Right hindlimb (tissue), 1 donor: ENCODE measurements at regions not wholly inside any gene's neighbourhood (a gene's known extent, or its start where the extent isn't known, plus 50 kb on each side); places are given as distances from the start of the nearest gene placed in this dataset.
A peak's percentile ranks its signal among the peaks of the same experiment; 100 is the strongest.
"Not testable (repeated sequence)": the region's sequence is repeated elsewhere in the genome, so short reads cannot be mapped to it uniquely, and the experiment has no call there.

ENCODE experiments used
- DNase-seq: peaks from one replicate; pipeline ENCODE4 v3.0.0-alpha.2; 2018

GRCh38 chr5:147084702-147085101 is 150.1 kb upstream of the STK32A start:
- no peak for DNase-seq

GRCh38 chr5:147085409-147085808 is 149.4 kb upstream of the STK32A start:
- DNase-seq, result no peak

- DNase-seq, result no peak
Observed at GRCh38 chr5:147092044-147092443, 142.8 kb upstream of the STK32A start.

GRCh38 chr5:147093138-147093537 is 141.7 kb upstream of the STK32A start:
- no peak for DNase-seq

- no peak for DNase-seq
Observed at GRCh38 chr5:147095740-147096139, 139.1 kb upstream of the STK32A start.

- DNase-seq, result peak; percentile 54
Observed at GRCh38 chr5:147098233-147098790, 136.5 kb upstream of the STK32A start.

GRCh38 chr5:147101659-147102369 is 133.0 kb upstream of the STK32A start:
- no peak for DNase-seq

- no peak for DNase-seq
Observed at GRCh38 chr5:147112899-147113298, 121.9 kb upstream of the STK32A start.

GRCh38 chr5:147113967-147114366 is 120.9 kb upstream of the STK32A start:
- no peak for DNase-seq

GRCh38 chr5:147139759-147140158 is 95.1 kb upstream of the STK32A start:
- DNase-seq, result not testable (repeated sequence)

- no peak for DNase-seq
Observed at GRCh38 chr5:147140558-147140957, 94.3 kb upstream of the STK32A start.

GRCh38 chr5:147141580-147141979 is 93.2 kb upstream of the STK32A start:
- not testable (repeated sequence) for DNase-seq

- DNase-seq, result no peak
Observed at GRCh38 chr5:147143215-147143614, 91.6 kb upstream of the STK32A start.

GRCh38 chr5:147145328-147145727 is 89.5 kb upstream of the STK32A start:
- DNase-seq, result no peak

- no peak for DNase-seq
Observed at GRCh38 chr5:147148715-147149114, 86.1 kb upstream of the STK32A start.

- no peak for DNase-seq
Observed at GRCh38 chr5:147152086-147152485, 82.7 kb upstream of the STK32A start.

- no peak for DNase-seq
Observed at GRCh38 chr5:147154809-147155208, 80.0 kb upstream of the STK32A start.

GRCh38 chr5:147156012-147156411 is 78.8 kb upstream of the STK32A start:
- DNase-seq, result peak; percentile 21

- DNase-seq, result peak; percentile 46
Observed at GRCh38 chr5:147160902-147161700, 73.7 kb upstream of the STK32A start.

GRCh38 chr5:147162740-147163139 is 72.1 kb upstream of the STK32A start:
- no peak for DNase-seq

- no peak for DNase-seq
Observed at GRCh38 chr5:147167529-147167928, 67.3 kb upstream of the STK32A start.

- DNase-seq, result no peak
Observed at GRCh38 chr5:147168578-147169327, 66.1 kb upstream of the STK32A start.

GRCh38 chr5:147169399-147169798 is 65.4 kb upstream of the STK32A start:
- no peak for DNase-seq
